DOHH2 (cell line): ENCODE measurements at regions not wholly inside any gene's neighbourhood (a gene's known extent, or its start where the extent isn't known, plus 50 kb on each side); places are given as distances from the start of the nearest gene placed in this dataset.

Experiments used
- EZH2phosphoT487 ChIP-seq: fragments of 200-600 bp; sonication (generic); IDR thresholded peaks from 2 replicates; pipeline ENCODE4 v1.6.1; 2017; ENCODE audit warnings: borderline replicate concordance, mild to moderate bottlenecking, antibody characterized with exemption, low read length, moderate library complexity, mixed read lengths
- TF ChIP-seq, protein P1 (sequence below): fragments of 200-600 bp; sonication (generic); IDR thresholded peaks from one replicate; pipeline ENCODE4 v1.5.1; 2014; ENCODE audit warnings: antibody characterized with exemption, mild to moderate bottlenecking, low read depth, low read length; ENCODE audit not compliant: poor library complexity, severe bottlenecking

DNA sequence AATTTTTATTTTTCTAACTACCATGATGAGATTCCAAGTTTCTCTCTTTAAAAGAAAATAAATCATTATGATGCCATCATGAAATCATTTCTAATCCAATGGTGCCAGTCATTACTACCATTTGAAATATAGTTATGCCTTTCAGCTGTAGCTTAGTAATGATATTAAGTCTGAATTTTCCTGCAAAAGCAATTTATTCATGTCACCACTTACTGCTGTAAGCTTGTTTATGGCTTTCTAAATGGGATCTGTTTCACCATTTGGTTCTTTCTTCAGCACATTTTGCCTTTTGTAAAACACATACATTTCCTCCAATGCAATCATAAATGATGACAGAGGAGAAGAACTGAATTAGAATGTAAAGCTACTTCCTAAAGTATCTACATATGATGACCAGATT is 130.5 kb downstream of the SEM1 start:
- TF ChIP-seq EZH2phosphoT487: no peak
- TF ChIP-seq, protein P1, sequence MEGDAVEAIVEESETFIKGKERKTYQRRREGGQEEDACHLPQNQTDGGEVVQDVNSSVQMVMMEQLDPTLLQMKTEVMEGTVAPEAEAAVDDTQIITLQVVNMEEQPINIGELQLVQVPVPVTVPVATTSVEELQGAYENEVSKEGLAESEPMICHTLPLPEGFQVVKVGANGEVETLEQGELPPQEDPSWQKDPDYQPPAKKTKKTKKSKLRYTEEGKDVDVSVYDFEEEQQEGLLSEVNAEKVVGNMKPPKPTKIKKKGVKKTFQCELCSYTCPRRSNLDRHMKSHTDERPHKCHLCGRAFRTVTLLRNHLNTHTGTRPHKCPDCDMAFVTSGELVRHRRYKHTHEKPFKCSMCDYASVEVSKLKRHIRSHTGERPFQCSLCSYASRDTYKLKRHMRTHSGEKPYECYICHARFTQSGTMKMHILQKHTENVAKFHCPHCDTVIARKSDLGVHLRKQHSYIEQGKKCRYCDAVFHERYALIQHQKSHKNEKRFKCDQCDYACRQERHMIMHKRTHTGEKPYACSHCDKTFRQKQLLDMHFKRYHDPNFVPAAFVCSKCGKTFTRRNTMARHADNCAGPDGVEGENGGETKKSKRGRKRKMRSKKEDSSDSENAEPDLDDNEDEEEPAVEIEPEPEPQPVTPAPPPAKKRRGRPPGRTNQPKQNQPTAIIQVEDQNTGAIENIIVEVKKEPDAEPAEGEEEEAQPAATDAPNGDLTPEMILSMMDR: no peak
